ENCODE measurements at regions not wholly inside any gene's neighbourhood (a gene's known extent, or its start where the extent isn't known, plus 50 kb on each side); places are given as distances from the start of the nearest gene placed in this dataset.
A peak's percentile ranks its signal among the peaks of the same experiment; 100 is the strongest.

- TF ChIP-seq, protein P1, sequence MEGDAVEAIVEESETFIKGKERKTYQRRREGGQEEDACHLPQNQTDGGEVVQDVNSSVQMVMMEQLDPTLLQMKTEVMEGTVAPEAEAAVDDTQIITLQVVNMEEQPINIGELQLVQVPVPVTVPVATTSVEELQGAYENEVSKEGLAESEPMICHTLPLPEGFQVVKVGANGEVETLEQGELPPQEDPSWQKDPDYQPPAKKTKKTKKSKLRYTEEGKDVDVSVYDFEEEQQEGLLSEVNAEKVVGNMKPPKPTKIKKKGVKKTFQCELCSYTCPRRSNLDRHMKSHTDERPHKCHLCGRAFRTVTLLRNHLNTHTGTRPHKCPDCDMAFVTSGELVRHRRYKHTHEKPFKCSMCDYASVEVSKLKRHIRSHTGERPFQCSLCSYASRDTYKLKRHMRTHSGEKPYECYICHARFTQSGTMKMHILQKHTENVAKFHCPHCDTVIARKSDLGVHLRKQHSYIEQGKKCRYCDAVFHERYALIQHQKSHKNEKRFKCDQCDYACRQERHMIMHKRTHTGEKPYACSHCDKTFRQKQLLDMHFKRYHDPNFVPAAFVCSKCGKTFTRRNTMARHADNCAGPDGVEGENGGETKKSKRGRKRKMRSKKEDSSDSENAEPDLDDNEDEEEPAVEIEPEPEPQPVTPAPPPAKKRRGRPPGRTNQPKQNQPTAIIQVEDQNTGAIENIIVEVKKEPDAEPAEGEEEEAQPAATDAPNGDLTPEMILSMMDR (IDR thresholded peaks at IDR 0.05): no peak
- Mint-ChIP-seq H3K4me3 (no peak overlapping the region), H3K4me1 (peaks cover 14% of the 10 kb centered on the region), H3K27me3 (peaks cover 16% of the 10 kb centered on the region), H3K9me3 (no peaks in the 10 kb centered on the region), H3K27ac (no peak overlapping the region), H3K36me3 (ENCODE audit: low read depth) (no peaks in the 10 kb centered on the region)
- DNase-seq: no peak
- ChIA-PET POLR2A (no interaction called here), CTCF (interaction anchor here (1.4 to 4.8 kb wide), 6 partner anchors 10 to 1185 kb away, joined by 3 to 48 read pairs (median 4); no protein-coding TSS in a partner anchor)
- intact Hi-C loops (cut with micrococcal nuclease): loop anchor here (1.0 to 10.0 kb wide), 8 partner anchors 428 to 1861 kb away; no protein-coding TSS in a partner anchor
- ATAC-seq (ENCODE audit: low read depth): no peak
Measured at GRCh38 chr9:19926774-19927173, 137.9 kb upstream of the SLC24A2 start.

- H3K27ac Mint-ChIP-seq: no peak overlapping the region
- ATAC-seq (ENCODE audit: low read depth) (peak; percentile 99), DNase-seq (peak; percentile 37)
- intact Hi-C loops (cut with micrococcal nuclease): loop anchor here (1.0 to 10.0 kb wide), 8 partner anchors 429 to 1861 kb away; no protein-coding TSS in a partner anchor
- CTCF ChIA-PET: interaction anchor here (1.5 to 4.8 kb wide), 5 partner anchors 13 to 1186 kb away, joined by 4 to 48 read pairs (median 17); no protein-coding TSS in a partner anchor
- peak overlapping the region; percentile 49 for H3K4me3 Mint-ChIP-seq
- H3K36me3 Mint-ChIP-seq (ENCODE audit: low read depth): no peaks in the 10 kb centered on the region
- POLR2A ChIA-PET: no interaction called here
- TF ChIP-seq, protein P1 (IDR thresholded peaks at IDR 0.05): no peak
- H3K4me1 Mint-ChIP-seq: peaks cover 10% of the 10 kb centered on the region
- no peaks in the 10 kb centered on the region for H3K9me3 Mint-ChIP-seq
- peaks cover 19% of the 10 kb centered on the region for H3K27me3 Mint-ChIP-seq
Measured at GRCh38 chr9:19925674-19926503, 137.1 kb upstream of the SLC24A2 start.

DNA sequence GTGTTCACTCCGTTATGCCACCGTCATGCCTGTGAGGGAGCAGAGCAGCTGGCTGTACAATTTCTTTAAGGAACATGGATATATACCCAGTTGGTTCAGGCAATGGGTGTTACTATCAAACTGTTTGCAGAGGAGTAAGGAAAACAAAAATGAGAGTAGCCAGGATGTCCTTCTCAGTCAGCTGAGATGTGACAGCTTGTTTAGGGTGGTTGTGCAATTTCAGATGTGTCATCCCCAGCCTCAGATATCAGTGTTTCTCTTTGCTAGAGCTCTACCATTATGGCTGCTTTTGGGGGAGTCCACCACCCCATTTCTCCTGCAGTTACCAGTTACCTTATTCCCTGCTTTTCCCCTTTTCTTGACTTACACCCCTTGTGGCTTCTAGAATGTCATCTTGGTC lies 135.2 kb upstream of the SLC24A2 start:
- H3K27me3 Mint-ChIP-seq: peaks cover 27% of the 10 kb centered on the region
- ChIA-PET CTCF (interaction anchor here (2.3 to 4.8 kb wide), 2 partner anchors 1017 to 1188 kb away, joined by 17 to 48 read pairs; no protein-coding TSS in a partner anchor), POLR2A (no interaction called here)
- ATAC-seq (ENCODE audit: low read depth) (no peak), DNase-seq (no peak)
- no peaks in the 10 kb centered on the region for H3K36me3 Mint-ChIP-seq (ENCODE audit: low read depth)
- H3K27ac Mint-ChIP-seq: no peak overlapping the region
- intact Hi-C loops (cut with micrococcal nuclease): loop anchor here (10.0 kb wide), 2 partner anchors 431 to 481 kb away; no protein-coding TSS in a partner anchor
- H3K9me3 Mint-ChIP-seq: no peaks in the 10 kb centered on the region
- H3K4me1 Mint-ChIP-seq: peaks cover 4% of the 10 kb centered on the region
- H3K4me3 Mint-ChIP-seq: no peak overlapping the region
- TF ChIP-seq, protein P1 (IDR thresholded peaks at IDR 0.05): no peak

DNA sequence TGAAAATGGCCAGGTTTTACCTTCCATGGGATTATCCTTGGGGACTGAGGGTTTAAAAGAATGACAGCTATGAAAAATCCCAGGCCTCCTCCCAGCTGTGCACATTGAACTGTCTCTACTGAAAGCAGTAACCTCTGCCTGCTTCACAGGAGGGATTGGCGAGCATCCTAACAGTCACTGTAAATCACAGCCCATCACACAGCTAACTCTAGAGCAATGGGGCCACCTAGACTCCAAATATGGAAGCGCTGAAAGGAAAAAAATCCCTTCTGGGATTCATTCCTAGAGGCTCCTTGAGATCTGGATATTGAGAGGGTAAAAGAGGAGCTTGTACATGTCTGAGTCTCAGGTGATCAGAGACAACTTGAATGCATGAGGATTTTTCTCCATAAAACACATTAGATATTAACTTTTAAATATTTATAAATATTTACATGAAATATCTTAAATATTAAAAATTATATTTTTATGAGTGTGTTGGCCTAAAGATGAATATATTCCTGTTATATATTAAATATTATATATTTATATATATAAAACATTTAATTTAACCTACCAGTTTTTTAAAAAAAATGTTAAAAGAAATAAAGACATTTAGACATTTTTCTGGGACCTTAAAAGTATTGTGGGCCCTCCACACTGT lies 133.8 kb upstream of the SLC24A2 start:
- Mint-ChIP-seq H3K4me3 (no peak overlapping the region), H3K36me3 (ENCODE audit: low read depth) (no peaks in the 10 kb centered on the region), H3K27ac (no peak overlapping the region), H3K9me3 (no peaks in the 10 kb centered on the region), H3K4me1 (peaks cover 4% of the 10 kb centered on the region), H3K27me3 (peaks cover 34% of the 10 kb centered on the region)
- TF ChIP-seq, protein P1 (IDR thresholded peaks at IDR 0.05): no peak
- DNase-seq: no peak
- ATAC-seq (ENCODE audit: low read depth): no peak
- ChIA-PET CTCF (interaction anchor here (1.1 kb wide), 1 partner anchor 1188 kb away, joined by 3 read pairs; no protein-coding TSS in a partner anchor), POLR2A (no interaction called here)
- intact Hi-C loops (cut with micrococcal nuclease): loop anchor here (10.0 kb wide), 2 partner anchors 432 to 482 kb away; no protein-coding TSS in a partner anchor

- intact Hi-C loops (cut with micrococcal nuclease): loop anchor here (10.0 kb wide), 2 partner anchors 434 to 484 kb away; no protein-coding TSS in a partner anchor
- POLR2A ChIA-PET: no interaction called here
- no peak overlapping the region for H3K27ac Mint-ChIP-seq
- TF ChIP-seq, protein P1 (IDR thresholded peaks at IDR 0.05): no peak
- H3K27me3 Mint-ChIP-seq: peaks cover 25% of the 10 kb centered on the region
- no peak overlapping the region for H3K4me3 Mint-ChIP-seq
- no peaks in the 10 kb centered on the region for H3K36me3 Mint-ChIP-seq (ENCODE audit: low read depth)
- CTCF ChIA-PET: no interaction called here
- no peak for ATAC-seq (ENCODE audit: low read depth)
- no peak for DNase-seq
- H3K9me3 Mint-ChIP-seq: no peaks in the 10 kb centered on the region
- no peaks in the 10 kb centered on the region for H3K4me1 Mint-ChIP-seq
Measured at GRCh38 chr9:19920401-19920800, 131.6 kb upstream of the SLC24A2 start.
